ENCODE measurements at regions not wholly inside any gene's neighbourhood (a gene's known extent, or its start where the extent isn't known, plus 50 kb on each side); places are given as distances from the start of the nearest gene placed in this dataset.

DNA sequence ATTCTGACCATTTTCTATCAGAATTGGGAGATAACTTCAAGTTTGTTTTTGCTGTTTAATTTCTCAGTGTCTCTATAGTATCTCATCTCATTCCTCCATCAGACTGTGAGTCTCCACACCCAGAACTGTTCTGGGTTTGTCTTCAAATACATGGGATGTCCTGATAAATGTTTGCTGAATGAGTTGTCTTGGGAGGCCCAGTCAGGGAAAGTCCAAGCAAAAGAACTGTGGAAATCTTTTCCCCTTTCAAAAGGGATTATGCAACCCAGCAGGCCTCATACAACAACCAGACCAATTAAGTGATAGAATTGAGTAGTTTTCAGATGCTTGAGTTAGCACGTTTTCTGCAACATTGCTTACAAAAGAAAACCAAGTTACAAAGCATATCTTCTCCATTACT is 324.4 kb downstream of the BRINP1 start:
- DNase-seq = no peak

DNA sequence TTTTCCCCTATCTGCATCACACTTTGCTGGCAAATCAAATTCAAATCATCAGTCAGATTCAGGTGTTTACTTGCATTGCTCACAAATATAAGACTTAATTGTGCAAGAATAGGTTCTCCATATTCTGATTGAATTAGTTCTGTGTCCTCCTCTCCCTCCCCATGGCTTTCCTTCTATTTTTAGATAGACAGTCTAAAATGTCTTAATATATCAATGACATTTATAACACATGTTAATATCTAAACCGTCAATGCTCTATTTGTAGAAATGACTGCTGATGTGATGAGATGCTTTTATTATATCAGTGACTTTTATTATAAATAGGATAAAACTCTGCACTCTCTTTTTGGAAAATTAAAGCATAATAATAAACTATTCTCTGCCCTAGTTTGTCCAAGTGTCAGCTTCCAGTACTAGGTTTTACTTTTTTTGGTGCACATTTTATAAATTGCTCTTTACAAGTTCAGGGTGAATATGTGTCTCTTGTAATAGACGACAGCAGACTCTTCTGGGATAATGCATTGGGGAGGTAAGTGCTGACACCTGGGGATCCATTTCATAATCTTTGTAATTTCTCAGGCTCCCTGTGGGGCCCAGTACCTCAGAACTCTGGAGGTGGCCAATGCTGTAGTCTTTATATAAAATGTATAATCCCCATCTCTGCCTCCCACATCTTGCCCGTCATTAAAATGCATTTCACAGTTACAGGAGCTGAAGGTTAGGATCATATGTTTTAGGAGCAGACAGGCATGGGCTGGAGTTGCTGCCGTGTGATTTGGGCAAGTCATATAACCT is 321.5 kb downstream of the BRINP1 start:
- DNase-seq = no peak

DNA sequence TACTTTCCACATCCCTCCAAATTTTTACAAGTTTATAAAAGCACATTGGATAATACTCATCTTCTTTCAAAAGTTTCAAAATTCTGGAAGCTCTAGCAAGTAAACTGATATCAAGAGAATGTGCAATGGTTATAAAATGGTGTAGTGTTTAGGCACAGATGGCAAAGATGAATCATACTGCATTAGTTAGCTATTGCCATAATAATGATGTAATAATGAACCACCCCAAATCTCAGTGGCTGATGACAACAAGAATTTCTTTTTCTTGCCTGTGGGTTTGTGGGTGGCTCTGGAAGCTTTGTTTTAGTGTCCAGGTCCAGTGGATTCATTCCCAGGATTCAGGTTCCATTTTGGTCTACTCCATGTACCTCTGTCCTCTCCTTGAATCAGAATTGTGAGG is 319.0 kb downstream of the BRINP1 start:
- no peak for DNase-seq

- no peak for DNase-seq
Measured at GRCh38 chr9:119052339-119053030, 316.8 kb downstream of the BRINP1 start.

DNA sequence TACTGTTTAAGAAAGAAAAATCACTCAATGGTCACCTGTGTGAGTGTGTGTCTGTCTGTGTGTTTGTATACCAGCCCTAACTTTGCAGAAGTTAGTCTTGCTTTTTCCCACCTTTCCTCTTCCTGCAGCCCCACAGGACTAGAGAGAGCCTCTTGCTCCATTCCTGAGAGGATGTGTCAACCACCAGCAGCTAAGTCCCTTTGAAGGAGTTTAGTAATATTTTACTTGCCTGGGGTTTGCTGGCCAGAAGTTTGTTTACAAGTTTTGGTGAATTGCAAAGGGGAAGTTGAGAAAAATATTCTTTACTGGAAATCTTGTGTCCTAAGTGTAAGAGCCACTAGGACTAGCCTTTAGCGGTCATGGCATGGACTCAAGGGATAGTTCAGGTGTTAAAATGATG is 316.2 kb downstream of the BRINP1 start:
- DNase-seq = no peak

DNA sequence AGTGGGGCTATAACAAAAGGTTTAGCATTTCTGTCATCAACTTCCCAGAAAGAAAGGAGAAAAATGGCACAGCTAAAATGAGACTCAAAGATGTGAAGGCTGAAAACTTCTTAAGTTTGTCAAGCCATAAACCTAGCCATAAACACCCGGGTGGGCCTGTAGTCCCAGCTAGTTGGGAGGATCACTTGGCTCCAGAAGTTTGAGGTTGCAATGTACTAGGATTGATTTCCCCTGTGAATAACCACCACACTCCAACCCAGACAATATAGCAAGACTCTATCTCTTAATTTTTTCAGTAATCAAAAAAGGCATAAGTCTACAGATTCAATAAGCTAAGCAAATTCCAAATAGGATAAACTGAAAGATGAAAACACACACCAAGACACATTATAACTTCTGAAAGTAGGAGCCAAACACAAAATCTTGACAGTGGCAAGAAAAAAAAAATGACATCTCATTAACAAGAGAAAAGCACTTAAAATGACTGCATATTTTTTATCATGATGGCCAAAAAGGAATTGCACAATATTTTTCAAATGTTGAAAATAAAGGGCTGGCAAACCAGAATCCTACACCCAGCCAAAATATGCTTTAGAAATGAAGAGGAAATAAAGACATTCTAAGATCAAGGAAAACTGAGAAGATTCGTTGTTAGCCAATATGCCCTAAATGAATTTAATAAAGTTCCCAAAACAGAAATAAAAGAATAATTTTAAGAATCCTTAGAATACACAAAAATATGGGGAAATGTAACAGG is 308.4 kb downstream of the BRINP1 start:
- DNase-seq = no peak

GRCh38 chr9:119071636-119072035 is 297.6 kb downstream of the BRINP1 start:
- DNase-seq = no peak

GRCh38 chr9:119074017-119074416 is 295.2 kb downstream of the BRINP1 start:
- DNase-seq = peak in 1 of 5 experiments; percentile 1

GRCh38 chr9:119078015-119078414 is 291.2 kb downstream of the BRINP1 start:
- no peak for DNase-seq

GRCh38 chr9:119083673-119084072 is 285.6 kb downstream of the BRINP1 start:
- no peak for DNase-seq

DNA sequence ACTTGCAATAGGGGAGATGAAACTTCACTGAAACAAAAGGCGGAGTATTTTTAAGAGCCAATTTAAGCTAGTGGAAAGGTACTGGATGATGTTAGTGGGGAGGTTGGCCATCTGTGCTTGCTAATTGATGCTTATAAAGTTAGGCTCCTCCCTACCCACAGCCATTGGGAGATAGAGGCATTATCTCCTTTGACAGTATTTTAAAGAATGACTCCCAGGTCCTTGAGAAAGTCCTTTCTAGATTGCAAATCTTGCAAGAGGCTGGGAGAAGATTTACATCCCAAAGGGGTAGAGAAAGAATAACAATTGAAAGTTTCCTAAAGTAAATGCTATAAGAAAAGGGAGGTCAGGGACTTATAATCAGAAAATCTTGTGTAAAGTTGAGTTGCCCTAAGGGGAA is 282.6 kb downstream of the BRINP1 start:
- DNase-seq = no peak

DNA sequence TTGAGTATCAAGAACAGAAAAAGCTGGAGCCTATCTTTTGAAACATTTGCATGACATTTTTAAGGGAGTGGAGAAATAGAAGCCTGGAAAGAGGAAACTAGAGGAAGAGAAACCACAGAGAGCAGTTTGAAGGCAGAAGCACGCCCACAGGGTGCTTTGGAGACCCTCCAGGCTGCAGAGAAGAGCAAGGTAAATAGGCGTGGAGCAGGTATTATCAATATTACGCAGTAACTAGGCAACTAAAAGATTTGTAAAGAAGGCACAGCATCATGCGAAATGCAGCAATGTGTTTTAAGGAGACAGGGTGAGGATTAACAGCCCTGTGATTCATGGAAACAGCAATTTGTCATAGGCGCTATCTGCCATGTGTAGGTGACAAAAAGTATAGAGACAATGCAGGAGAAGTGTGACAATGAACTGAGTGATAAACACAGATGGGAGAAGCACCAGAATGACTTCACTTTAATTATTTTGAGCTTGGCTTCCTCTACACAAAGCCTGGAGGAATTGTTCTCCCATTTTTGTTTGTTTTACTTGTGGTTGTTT is 281.2 kb downstream of the BRINP1 start:
- DNase-seq = no peak

DNA sequence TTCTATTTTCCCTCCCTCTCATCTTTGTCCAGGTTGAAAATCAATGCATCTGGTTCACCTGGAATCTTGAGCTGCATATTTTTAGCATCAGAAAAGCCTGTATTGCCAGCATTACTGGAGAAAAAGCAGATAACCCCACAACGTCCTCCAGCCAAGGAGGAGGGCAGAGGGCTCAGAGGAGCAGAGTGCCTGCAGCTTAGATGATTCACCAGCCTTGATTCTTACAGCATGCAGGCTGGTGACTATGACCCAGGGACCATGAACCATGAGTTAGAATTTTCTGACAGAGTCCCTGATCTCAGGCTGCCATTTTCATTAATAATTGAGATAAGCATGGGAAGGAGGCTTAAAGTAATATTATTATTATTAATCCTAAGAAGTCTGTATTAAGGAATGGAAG is 278.2 kb downstream of the BRINP1 start:
- DNase-seq = no peak

DNA sequence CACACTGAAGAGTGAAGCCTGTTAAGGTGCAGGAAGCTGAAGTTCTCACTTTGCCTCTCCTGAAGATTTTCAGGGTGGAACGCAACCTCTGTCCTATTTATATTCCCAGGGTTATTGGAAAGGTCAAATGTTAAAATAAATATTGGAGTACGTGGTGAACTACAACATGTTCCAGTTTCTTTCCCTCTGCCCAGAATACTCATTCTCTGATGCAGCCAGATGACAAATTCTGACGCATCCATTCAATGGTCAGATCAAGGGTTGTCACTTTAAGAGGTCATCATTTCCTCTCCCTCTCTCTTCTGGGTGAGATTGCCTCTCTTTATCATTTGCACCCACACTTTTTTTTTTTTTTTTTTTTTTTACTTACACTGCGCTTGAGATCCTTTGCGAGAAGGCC is 277.1 kb downstream of the BRINP1 start:
- DNase-seq = no peak

DNA sequence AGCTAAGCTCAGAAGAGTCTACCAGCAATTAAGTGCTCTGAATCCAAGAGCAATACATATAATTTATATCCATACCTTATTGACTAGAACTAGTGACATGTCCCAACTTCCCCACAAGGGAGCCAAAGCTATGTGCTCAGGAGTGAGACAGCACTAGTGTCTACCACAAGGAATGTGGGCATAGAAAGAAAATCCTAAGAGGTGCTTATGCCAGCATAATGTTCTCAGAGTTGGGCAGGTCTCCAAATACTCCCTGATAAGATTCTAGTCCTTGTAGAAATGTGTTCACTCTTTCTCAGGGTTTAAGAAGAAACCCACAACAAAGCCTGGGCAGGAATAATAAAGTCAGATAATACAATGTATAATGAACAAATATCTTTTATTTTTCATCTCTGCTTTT is 275.1 kb downstream of the BRINP1 start:
- no peak for DNase-seq

GRCh38 chr9:119095072-119095471 is 274.2 kb downstream of the BRINP1 start:
- peak in 1 of 5 experiments; percentile 6 for DNase-seq

- no peak for DNase-seq
Measured at GRCh38 chr9:119101048-119101447, 268.2 kb downstream of the BRINP1 start.

GRCh38 chr9:119114681-119115080 is 254.6 kb downstream of the BRINP1 start:
- DNase-seq = no peak

Measured in T-helper 2 cell (primary cell).